ENCODE measurements at regions not wholly inside any gene's neighbourhood (a gene's known extent, or its start where the extent isn't known, plus 50 kb on each side); places are given as distances from the start of the nearest gene placed in this dataset.

GRCh38 chr5:109961751-109962150 lies 272.0 kb downstream of the MAN2A1 start:
- Histone ChIP-seq H3K27ac (no peak overlapping the region), H3K4me3 (no peak overlapping the region), H2AFZ (no peak overlapping the region), H3K79me2 (no peaks in the 10 kb centered on the region), H3K4me2 (no peak overlapping the region), H3K9me2 (replicated peaks; ENCODE audit: insufficient read depth) (no peaks in the 10 kb centered on the region), H4K20me1 (ENCODE audit: insufficient read depth, poor library complexity, severe bottlenecking) (no peaks in the 10 kb centered on the region), H3K27me3 (no peaks in the 10 kb centered on the region), H3K9me3 (ENCODE audit: low read depth) (no peaks in the 10 kb centered on the region), H3K36me3 (replicated peaks; ENCODE audit: insufficient read depth, low read depth) (no peaks in the 10 kb centered on the region), H3K4me1 (ENCODE audit: insufficient read depth) (no peaks in the 10 kb centered on the region)
- 96% methylated on average over 1 of the region's 1 CpG for WGBS (ENCODE audit: low lambda C conversion rate, missing lambda C conversion rate)
- TF ChIP-seq EZH2 (IDR thresholded peaks at IDR 0.05; ENCODE audit: borderline replicate concordance) (no peak), CTCF (IDR thresholded peaks at IDR 0.05; ENCODE audit: poor library complexity) (no peak), EZH2phosphoT487 (IDR thresholded peaks at IDR 0.05; ENCODE audit: low read depth, severe bottlenecking, unreplicated experiment) (no peak)
- no peak for DNase-seq (ENCODE audit: low spot score)

- Histone ChIP-seq H3K9me3 (ENCODE audit: low read depth) (no peaks in the 10 kb centered on the region), H3K36me3 (replicated peaks; ENCODE audit: insufficient read depth, low read depth) (no peaks in the 10 kb centered on the region), H3K9me2 (replicated peaks; ENCODE audit: insufficient read depth) (no peaks in the 10 kb centered on the region), H3K79me2 (no peaks in the 10 kb centered on the region), H3K4me1 (ENCODE audit: insufficient read depth) (no peaks in the 10 kb centered on the region), H2AFZ (no peak overlapping the region), H3K4me2 (no peak overlapping the region), H3K27me3 (no peaks in the 10 kb centered on the region), H4K20me1 (ENCODE audit: insufficient read depth, poor library complexity, severe bottlenecking) (no peaks in the 10 kb centered on the region), H3K27ac (no peak overlapping the region), H3K4me3 (no peak overlapping the region)
- WGBS (ENCODE audit: low lambda C conversion rate, missing lambda C conversion rate) = 59% methylated on average over 1 of the region's 1 CpG
- TF ChIP-seq CTCF (IDR thresholded peaks at IDR 0.05; ENCODE audit: poor library complexity) = no peak
- no peak for TF ChIP-seq EZH2 (IDR thresholded peaks at IDR 0.05; ENCODE audit: borderline replicate concordance)
- no peak for DNase-seq (ENCODE audit: low spot score)
These were observed 273.3 kb downstream of the MAN2A1 start for GRCh38 chr5:109962882-109963603.

GRCh38 chr5:109964136-109964535 lies 274.4 kb downstream of the MAN2A1 start:
- Histone ChIP-seq H2AFZ (no peak overlapping the region), H3K27me3 (no peaks in the 10 kb centered on the region), H3K4me3 (no peak overlapping the region), H3K9me2 (replicated peaks; ENCODE audit: insufficient read depth) (no peaks in the 10 kb centered on the region), H3K9me3 (ENCODE audit: low read depth) (no peaks in the 10 kb centered on the region), H3K4me2 (no peak overlapping the region), H3K36me3 (replicated peaks; ENCODE audit: insufficient read depth, low read depth) (no peaks in the 10 kb centered on the region), H4K20me1 (ENCODE audit: insufficient read depth, poor library complexity, severe bottlenecking) (no peaks in the 10 kb centered on the region), H3K79me2 (no peaks in the 10 kb centered on the region), H3K27ac (no peak overlapping the region), H3K4me1 (ENCODE audit: insufficient read depth) (no peaks in the 10 kb centered on the region)
- 96% methylated on average over 3 of the region's 3 CpGs for WGBS (ENCODE audit: low lambda C conversion rate, missing lambda C conversion rate)
- TF ChIP-seq CTCF (IDR thresholded peaks at IDR 0.05; ENCODE audit: poor library complexity) (no peak), EZH2phosphoT487 (IDR thresholded peaks at IDR 0.05; ENCODE audit: low read depth, severe bottlenecking, unreplicated experiment) (no peak), EZH2 (IDR thresholded peaks at IDR 0.05; ENCODE audit: borderline replicate concordance) (no peak)
- DNase-seq (ENCODE audit: low spot score) = no peak

All from hepatocyte (in vitro differentiated cells).